NCI-H1417 treated with DMSO at 0.1 percent for 48 hours (cell line): ENCODE measurements at regions not wholly inside any gene's neighbourhood (a gene's known extent, or its start where the extent isn't known, plus 50 kb on each side); places are given as distances from the start of the nearest gene placed in this dataset.

Source experiments
- DNase-seq: peaks from one replicate; lab custom pipeline; 2025; lab: John Stamatoyannopoulos, UW

DNA sequence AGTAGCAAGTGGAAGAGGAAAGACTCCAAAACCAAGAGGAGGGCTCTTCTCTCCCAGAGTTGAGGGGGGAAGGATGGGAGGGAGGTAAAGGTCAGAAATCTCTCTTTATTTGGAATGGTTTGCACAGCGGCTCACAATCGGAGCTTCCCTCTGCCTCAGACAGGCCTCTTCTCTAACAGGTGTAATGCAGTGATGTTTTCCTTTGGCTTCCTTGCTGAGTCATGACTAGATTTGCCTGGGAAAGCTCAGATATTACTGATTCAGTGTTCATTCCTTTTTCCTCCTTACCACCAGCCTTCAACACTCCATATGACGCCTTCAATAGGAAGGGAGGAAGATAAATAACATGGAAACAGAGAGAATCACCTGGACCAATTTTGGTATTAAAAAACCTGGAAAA lies 136.6 kb downstream of the RNF152 start:
- no peak for DNase-seq

DNA sequence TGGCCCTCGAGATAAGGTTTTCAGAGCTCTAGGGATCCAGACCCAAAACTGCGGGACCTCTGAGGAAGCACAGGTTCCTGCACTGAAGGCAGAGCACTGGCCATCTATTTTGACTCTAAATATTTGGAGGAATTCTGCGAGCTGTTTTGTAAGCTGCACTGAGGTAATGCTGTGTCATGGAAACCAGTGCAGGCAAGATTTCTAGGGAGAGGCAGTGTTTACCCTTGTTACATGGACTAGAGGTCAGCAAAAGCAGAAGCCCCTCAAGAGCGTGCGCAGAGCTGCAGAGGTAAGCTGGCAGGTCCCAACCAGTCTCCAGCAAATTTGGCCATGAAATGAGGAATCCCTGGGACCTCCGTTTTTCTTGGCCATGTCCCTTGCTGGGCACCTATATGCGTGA lies 137.3 kb downstream of the RNF152 start:
- DNase-seq, result no peak

DNA sequence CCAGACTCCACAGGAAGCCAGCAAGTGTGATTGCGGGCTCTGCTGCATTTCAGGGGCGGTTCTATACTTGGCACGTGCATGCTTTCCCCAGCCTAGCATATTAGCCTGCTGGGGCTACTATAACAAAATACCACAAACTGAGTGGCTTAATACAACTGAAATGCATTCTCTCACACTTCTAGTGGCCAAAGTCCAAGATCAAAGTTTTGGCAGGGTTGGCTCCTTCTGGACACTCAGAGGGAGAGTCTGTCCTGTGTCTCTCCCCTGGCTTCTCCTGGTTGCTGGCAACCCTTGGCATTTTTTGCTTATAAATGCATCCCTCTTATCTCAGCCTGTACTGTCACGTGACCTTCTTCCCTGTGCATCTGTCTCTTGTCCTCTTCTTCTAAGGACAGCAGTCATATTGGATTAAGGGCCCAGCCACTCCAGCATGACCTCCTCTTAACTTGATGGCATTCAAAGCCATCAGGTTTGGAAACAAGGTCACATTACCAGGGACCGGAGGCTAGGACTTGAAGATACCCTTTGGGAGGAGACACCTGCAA lies 138.7 kb downstream of the RNF152 start:
- no peak for DNase-seq

DNA sequence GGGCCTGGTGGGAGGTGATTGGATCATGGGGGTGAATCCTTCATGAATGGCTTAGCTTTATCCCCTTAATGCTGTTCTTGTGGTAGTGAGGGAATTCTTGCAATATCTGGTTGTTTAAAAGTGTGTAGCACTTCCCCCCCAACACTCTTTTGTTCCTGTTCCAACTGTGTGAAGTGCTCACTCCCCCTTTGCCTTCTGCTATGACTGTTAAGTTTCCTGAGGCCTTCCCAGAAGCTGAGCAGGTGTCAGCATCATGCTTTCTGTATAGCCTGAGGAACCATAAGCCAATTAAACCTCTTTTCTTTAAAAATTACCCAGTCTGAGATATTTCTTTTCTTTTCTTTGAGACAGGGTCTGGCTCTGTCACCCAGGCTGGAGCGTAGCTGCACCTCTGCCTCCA lies 139.4 kb downstream of the RNF152 start:
- DNase-seq, result no peak

DNA sequence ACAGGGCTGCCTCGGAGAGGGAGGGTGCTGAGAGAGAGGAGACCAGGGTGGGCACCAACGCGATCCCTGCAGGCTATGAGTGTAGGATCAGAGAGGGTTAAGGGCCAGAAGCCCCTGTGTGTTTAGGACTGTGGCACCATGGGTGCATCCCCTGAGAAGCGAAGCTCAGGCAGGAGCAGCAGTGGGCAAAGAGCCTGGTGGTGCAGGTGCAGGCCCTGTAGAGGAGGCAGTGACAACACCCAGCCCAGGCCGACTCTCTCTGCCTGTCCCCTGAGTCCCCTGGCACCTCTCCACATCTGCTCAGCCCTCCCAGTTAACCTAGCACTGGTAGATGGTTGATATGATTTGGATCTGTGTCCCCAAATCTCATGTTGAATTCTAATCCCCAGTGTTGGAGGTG lies 139.8 kb downstream of the RNF152 start:
- no peak for DNase-seq

DNA sequence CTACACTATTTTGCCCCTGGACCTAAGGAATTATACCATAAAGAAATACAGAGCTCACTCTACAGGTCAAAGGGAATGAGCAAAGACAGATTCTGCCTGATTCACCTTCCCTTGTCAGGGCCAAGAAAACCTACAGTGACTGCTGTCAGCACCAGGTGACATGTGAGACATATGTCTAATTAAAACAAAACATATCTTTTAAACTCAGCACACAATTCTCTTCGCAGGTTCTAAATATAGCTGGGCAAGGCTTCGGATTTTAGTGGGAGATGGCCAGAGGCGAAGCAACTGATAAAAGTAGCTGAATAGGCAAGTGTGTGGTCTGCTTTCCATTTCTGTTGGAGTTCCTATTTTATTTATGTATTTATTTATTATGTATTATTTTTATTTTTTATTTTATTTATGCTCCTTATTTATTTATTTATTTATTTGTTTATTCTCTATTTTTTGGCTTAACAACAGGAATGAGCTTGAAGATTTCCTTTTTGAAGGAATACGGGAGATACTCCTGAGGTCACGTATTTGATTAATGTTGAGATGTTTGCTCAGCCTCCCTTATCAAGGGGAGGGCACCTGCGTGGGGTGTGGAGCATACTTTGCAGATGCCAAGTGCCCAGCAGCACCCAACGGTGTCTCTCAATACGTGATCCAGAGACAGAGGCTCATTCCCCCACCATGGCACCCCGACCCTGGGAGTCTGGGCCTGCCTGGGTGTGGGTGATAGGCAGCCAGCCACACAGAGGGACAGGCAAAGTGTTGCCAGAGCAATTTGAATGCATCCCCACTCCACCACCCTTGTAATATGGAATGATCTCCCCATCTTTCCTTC lies 141.8 kb downstream of the RNF152 start:
- DNase-seq, result no peak

DNA sequence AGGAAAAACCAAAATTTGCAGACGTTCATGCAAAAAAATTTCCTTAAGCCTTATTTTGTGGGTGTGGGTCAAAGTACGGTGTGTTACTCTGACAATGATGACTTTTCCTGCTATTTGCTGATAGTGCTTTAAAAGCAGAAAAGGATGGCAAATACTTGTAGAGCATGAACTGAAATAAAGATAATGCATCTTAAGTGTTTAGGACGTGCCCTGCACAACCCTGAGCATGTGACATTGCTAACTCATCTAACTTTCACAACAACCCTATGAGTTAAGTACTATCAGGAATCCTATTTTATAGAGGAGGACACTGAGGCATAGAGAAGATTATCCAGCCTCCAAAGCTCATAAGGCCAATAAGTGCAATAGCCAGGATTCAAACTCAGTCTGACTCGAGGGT lies 143.3 kb downstream of the RNF152 start:
- DNase-seq, result no peak

DNA sequence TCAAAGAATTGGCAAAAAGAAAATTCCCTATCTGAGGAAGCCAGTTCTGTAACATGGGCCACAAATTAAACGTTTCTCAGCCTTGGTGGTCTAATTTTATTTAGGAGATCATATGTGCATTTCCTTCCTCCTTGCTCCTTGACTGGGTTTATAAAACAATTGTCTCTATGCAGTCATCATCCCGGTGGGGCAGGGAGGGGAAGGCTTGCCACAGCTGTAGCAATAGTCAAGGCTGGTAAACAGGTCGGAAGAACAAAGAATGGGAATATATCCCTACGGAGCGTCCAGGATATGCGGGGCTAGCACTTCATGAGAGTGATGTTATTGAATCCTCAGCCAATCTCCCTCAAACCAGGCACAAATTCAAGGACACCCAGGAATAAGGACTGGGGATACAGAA lies 143.8 kb downstream of the RNF152 start:
- no peak for DNase-seq

DNA sequence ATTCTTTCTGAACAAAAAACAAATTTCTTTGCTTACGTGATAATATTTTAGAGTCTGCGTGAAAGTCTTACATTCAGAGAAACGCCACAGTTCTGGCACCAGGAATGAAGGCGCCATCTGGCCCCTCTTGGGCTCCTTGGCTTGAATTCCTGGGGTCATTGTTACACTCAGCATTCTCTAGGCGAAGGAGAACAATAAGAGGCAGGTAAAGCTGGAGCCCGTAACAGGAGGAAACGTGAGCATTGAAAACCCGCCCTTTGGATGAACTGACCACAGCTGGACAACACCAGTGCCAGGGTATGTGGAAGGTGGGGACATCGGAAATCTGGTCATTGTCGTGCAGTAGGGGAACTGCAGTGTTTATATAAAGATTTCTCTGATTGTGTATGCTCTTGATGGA lies 144.8 kb downstream of the RNF152 start:
- DNase-seq, result no peak

DNA sequence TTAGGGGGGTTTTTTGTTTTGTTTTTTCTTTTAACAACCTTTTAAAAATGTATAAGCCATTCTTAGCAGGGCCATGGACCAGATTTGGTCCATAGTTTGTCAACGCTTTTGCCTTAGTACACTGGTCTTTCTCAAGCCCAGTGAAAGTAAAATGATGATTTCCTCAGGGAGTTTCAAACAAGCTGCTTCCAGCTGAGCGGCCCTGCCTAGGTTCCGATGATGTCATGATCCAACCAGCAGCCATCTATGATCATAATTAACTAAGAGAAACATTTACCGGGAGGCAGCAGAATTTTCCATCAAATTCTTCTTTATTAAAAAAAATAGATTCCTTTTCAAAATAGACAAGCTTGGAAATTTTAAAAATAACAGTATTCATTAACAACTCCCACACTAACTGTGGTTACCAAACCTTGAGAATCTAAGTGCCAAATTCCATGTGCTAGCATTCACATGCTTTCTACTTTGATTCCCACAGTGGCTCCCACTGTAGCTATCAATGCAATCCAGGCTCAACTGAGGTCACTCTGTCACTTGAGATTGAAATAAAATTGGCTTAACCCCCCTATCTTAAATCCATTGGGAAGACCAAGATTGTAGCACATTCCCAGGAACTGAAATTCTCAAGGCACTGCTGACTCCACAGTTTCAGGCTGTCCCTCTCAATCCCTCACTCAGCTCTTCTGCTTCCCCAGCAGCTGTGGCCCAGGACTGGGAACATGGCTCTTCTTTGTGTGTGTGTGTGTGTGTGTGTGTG lies 148.9 kb downstream of the RNF152 start:
- DNase-seq, result no peak

DNA sequence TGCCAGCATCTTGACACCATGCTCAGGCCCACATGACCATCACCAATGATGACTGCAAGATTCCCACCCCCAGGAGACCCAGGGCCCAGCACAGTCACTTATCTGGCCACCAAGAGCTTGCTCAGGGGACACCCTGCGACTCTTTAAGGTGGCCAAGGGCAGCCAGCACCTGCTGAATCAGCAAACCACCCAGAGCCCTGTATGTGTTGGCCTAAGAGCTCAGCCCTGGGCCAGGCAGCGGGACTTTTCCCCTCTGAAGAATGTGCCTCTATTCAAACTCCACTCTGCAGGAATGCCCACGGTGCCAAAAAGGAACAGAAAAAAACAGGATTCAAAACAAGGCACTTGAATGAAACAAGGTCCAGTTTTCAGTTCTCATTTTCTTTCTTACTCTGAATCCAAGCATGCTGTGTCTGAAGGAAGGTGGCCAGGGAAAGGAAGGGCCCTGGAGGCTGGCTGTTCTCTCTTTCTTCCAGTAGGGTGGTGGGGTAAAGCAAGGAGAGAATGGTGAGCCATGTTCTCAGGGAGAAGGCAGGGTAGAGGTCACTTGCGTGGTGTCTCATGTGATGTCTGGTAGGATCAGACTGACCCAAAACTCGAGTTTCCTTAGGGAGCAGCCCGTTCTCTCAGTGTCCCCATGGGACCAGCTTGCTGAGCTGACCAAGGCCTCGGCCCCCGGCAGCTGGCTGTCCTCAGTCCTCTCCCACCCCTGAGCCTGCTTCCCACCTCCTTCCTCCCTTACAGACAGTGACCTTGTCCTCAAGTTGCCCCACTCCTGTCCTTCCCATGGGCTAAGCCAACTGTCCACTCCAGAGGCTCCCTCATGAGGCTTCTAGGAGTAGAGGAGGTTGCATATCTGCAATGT lies 150.0 kb downstream of the RNF152 start:
- DNase-seq, result no peak

DNA sequence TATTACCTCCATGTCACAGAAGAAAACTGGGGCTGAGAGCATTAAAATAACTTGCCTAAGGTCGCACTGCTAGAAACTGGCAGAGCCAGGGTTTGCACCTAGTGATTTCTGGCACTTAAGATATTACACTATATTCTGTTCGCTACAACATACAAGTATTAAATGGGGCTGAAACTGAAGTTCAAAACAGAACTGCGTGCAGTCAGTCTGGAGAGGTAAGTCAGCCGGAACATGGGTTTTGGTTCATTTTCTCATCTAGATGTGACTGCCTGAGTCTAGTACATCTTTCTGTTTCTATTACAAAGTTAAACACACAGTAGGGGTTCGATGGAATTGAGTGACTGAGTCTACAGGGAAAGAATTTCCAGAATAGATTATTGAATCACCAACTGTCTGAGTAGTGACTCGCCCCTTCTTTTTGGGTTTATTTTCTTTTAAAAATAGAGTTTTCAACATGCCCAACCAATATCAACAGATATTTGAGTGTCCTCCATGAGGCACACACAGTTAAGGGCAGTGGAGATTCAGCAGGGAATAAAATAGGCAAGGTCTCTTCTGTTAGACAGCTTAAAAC lies 150.8 kb downstream of the RNF152 start:
- no peak for DNase-seq

DNA sequence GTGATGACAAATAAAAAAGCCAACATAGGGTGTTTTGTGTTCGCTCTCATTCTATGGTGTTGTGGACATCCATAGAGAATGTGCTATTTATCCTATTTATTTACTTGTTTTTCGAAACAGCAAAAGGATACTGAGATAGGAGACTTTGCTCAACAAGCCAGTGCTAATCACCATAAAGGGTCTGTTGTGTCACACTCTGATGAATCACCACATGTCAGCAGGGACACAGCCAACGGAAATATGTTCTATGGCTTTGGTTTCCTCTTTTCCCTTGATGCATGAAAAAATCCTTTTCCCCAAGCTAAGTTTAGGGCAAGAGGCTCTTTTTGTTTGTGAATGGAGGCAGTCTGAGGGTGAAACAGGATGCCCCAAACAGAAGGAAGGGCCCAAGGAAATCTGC lies 154.3 kb downstream of the RNF152 start:
- no peak for DNase-seq

DNA sequence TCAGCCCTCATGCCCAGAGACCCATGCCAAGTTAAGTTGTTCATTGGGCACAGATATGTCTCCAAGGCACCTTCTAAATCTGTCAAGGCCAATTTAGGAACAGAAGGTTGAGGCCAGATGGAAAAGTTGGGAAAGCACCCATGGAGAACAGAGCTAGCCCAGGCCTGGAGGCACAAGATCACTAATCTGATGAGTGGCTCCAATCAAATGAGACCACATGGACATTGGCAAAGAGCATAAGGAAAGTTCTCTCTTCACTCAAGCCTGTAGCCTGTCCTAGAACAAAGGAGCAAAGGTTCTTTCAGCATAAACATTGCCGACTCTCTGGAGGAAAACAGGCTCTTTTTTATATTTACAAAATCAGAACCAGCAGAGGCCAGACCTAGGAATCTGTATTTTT lies 154.8 kb downstream of the RNF152 start:
- DNase-seq, result no peak

DNA sequence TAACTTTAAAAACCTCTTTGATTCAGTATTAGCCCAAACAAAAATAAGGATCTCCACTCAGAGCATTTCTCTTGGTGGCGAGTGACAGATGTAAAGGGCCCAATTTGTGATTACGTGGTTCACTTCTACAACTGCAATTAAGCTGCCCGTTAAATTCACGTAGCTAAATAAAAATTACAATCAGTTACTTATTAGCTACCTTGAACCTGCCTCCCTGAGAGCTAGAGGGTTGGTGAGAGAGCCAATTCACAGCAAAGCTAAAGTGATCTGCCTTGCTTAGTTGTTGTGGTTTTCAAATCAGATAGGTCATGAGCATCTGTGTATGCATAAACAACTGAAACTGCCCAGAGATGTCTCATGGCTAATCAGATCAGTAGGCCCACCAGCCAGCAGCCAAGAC lies 156.7 kb downstream of the RNF152 start:
- DNase-seq, result no peak

DNA sequence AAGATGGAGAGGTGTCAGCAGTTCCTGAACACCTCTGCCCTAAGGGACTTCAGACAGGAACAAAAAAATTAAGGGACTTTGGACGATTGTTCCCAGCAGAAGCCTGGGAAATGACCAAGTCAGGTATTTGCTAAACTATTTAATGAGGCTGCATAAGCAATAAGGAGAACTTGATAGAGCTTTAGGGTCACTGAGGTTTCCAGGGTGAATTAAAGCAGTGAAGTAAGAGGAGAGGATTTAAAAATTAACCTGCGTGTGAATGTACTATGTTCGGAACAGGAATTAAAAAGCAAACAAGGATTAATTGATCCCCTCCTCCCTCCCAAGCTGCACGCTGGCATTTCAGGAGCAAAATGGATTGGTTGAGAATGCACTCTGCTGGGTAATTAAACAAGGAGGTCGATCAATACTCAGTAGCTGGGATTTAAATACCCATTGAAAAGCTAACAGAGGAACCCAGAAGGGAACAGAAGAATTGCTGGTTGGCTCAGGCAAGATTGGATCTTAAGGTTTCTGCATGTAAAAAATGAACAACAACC lies 157.2 kb downstream of the RNF152 start:
- peak; percentile 17 for DNase-seq

DNA sequence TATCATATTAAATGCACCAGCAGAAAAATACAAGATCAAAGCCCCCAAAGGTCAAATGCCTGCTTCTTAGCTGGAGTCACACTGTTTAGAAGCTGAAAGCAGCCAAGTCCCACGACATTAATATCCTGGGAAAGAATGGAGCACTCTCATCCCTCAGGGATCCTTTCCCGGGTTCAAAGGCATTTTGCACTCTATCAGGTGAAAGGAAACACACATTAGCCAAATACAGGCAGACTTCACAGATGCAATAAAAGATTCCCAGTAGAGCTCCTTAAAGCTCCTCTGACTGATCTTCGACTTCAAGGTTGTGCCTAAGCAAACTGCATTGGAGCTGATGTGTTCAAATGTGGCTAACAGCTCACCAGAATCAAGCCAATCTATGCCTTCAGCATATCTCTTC lies 158.4 kb downstream of the RNF152 start:
- no peak for DNase-seq

DNA sequence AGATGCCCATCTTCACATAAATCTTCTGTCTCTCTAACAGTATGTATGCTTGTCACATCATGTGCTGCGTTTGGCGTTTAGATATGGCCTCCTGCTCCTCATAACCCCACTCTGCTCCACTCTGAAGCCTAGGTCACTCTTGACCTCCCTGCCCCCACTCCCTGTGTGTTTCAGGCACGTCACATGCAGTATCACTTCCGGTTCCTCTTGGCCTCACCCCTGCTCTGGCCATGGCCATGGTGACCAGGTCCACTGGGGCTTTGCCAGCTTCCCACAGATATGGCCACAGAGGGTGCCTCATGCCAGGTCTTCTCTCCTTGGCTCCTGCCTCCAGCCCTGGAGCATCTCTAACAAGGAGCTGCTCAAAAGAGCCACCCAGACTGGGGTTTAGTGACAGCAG lies 160.0 kb downstream of the RNF152 start:
- DNase-seq, result no peak

DNA sequence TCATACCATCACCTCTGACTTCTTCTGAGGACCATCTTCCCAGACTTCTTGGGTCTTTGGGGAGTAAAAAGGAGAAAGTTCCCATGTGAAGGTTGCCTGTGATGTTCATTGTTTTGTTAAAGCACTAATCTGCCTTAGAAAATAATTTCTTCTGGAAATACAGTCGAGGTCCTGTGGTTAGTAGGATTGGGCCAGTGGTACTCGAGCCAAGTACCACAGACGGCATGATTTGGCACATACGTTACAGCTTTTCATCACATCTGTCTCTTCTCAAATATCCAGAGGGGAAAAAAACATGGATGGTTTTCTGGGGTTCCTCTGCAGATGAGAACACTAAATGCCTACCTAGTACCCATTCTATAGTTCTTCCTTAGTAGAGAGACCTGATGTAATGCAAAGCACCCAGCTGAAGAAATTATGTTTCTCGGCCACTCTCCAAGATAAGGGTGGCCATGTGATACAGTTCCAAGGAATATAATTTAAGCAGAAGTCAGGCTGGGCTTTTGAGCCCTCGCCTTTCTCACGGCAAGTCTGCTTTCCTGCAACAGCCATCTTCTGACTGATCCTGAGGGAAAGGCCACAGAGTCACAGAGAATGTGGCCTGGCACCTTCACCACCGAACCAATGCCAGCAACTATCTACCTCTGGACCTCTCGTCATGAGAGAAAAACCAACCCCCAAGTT lies 161.0 kb downstream of the RNF152 start:
- no peak for DNase-seq

DNA sequence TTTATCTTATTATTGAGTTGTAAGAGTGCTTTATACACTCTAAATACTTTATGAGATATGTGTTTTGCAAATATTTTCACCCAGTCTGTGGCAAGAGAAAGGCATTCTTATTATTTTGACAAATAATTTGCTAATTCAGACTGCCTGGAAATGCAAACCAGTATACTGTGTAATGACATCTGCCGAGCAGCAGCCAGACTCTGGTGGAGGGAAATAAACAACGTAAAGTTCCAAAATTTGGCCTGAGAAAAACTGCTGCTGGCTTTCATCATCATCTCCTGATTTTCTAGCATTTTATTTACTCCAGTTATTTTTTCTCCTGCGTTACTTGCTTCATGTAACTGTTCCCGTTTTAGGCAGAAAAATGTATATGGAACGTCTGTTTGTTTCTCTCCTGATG lies 161.6 kb downstream of the RNF152 start:
- DNase-seq, result no peak

DNA sequence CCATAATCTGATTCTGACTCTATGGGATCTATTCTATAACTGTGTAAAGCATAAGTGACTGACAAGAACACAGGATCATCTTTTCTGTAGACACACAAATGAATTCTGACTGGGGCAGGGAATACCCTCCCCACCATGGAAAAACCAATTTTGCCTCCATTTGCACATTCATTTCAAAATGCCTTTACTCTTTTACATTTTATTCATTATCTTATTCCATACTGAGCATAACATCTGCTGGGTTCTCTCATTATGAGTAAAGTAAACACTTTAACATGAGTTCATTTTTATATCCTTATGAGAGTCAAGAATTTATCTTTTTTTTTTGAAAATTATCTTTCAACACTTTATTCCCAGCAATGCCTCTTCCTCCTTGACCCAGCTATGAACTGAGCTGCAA lies 163.5 kb downstream of the RNF152 start:
- no peak for DNase-seq
